BJ (cell line): ENCODE measurements at regions not wholly inside any gene's neighbourhood (a gene's known extent, or its start where the extent isn't known, plus 50 kb on each side); places are given as distances from the start of the nearest gene placed in this dataset.

Experiments used
- CTCF ChIA-PET: fragments of 350-600 bp; formaldehyde crosslinking; extraction: SDS; loops from one replicate; lab custom pipeline; 2021; ENCODE audit warnings: antibody characterized with exemption, inconsistent platforms; lab: Yijun Ruan, JAX
- POLR2A ChIA-PET: fragments of 300-600 bp; sonication (Branson Sonifier 250); formaldehyde crosslinking; extraction: SDS; loops from one replicate; lab custom pipeline; 2021; ENCODE audit warnings: antibody characterized with exemption; lab: Charles Lee
- DNase-seq: peaks from one replicate; pipeline ENCODE4 v3.0.0-alpha.2; 2011; ENCODE audit warnings: low read depth
- H3K27me3 ChIP-seq: 2 replicates; pipeline ENCODE4 v1.6.0; 2011; ENCODE audit warnings: low read length; ENCODE audit not compliant: control insufficient read depth, insufficient read depth
- H3K36me3 ChIP-seq: 2 replicates; pipeline ENCODE4 v1.5.1; 2011; ENCODE audit warnings: low read length; ENCODE audit not compliant: control insufficient read depth, insufficient read depth
- H3K4me3 ChIP-seq: 2 replicates; pipeline ENCODE4 v1.5.1; 2011; ENCODE audit warnings: low read depth, mild to moderate bottlenecking, control low read depth, low read length
- CTCF ChIP-seq: IDR thresholded peaks from 2 replicates; pipeline ENCODE4 v1.5.1; 2011; ENCODE audit warnings: low read depth, mild to moderate bottlenecking, control low read depth, inconsistent platforms, low read length, moderate library complexity; ENCODE audit not compliant: insufficient read depth

- POLR2A ChIA-PET: no interaction called here
- no peaks in the 10 kb centered on the region for H3K27me3 ChIP-seq
- TF ChIP-seq CTCF: no peak
- CTCF ChIA-PET: no interaction called here
- H3K36me3 ChIP-seq: no peaks in the 10 kb centered on the region
- H3K4me3 ChIP-seq: no peak overlapping the region
- DNase-seq: no peak
Observed at GRCh38 chr4:179437962-179438361, 1995.7 kb upstream of the AGA start.

DNA sequence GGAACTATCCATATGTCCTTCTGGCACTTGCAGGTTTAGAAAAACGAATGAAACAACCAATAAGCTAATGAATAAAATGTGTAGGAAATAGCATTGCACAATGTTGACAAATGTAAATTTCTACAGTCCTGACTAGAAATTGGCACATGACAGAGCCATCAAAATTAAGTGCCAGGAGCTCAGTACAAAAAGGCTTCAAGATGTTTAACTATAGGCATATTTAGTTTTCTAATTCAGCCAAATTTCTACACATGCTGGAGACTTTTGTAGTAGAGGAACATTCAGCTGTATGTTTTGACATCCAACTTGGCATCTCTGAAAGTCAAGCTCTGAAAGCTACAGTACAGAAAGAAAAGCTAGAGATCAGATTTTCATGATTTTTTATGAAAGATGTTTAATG lies 1999.4 kb upstream of the AGA start:
- H3K4me3 ChIP-seq: no peak overlapping the region
- no peaks in the 10 kb centered on the region for H3K36me3 ChIP-seq
- ChIA-PET POLR2A (no interaction called here), CTCF (no interaction called here)
- TF ChIP-seq CTCF: no peak
- no peak for DNase-seq
- H3K27me3 ChIP-seq: no peaks in the 10 kb centered on the region

DNA sequence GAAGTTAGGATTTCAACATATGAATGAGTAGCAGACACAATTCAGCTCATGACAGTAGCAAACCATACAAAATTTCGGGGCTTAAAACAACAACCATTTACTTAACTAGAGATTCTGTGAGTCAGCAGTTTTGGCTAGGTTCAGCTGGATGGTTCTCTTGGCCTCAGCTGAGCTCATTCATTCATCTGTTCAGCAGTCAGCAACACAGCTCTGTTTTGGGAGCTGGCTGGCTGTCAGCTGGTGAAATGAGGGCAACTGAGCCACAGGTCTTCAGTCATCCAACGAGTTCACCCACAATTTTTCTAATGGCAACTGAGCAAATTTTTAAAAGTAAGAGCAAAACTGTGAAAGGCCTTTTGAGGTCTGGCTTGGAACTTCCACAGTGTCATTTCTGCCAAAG lies 2005.1 kb upstream of the AGA start:
- TF ChIP-seq CTCF: no peak
- no peak overlapping the region for H3K4me3 ChIP-seq
- no peaks in the 10 kb centered on the region for H3K27me3 ChIP-seq
- ChIA-PET POLR2A (no interaction called here), CTCF (no interaction called here)
- no peak for DNase-seq
- no peaks in the 10 kb centered on the region for H3K36me3 ChIP-seq

GRCh38 chr4:179465131-179465797 lies 2023.0 kb upstream of the AGA start:
- ChIA-PET POLR2A (no interaction called here), CTCF (no interaction called here)
- TF ChIP-seq CTCF: no peak
- Histone ChIP-seq H3K4me3 (no peak overlapping the region), H3K27me3 (no peaks in the 10 kb centered on the region), H3K36me3 (no peaks in the 10 kb centered on the region)
- DNase-seq: no peak

GRCh38 chr4:179467878-179468277 lies 2025.6 kb upstream of the AGA start:
- ChIA-PET POLR2A (no interaction called here), CTCF (no interaction called here)
- no peaks in the 10 kb centered on the region for H3K27me3 ChIP-seq
- no peaks in the 10 kb centered on the region for H3K36me3 ChIP-seq
- TF ChIP-seq CTCF: no peak
- DNase-seq: no peak
- H3K4me3 ChIP-seq: no peak overlapping the region
